ENCODE measurements at regions not wholly inside any gene's neighbourhood (a gene's known extent, or its start where the extent isn't known, plus 50 kb on each side); places are given as distances from the start of the nearest gene placed in this dataset.

DNA sequence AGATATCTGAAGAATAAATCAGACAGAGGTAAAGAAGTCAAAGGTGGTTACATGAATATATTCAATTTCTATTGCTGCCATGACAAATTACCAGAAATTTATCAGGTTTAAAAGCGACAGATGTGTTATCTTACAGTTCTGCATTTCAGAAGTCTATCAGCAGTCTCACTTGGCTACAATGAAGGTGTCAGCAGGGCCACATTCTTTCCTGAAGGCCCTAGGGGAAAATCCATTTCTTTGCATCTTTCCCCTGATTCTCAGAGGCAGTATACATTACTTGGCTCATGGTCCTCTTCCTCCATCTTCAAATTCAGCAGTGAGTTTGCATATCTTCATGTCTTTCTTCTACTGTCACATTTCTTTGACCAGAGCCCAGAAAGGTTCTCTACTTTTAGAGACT is 145.8 kb upstream of the GULP1 start:
- DNase-seq, result no peak

DNA sequence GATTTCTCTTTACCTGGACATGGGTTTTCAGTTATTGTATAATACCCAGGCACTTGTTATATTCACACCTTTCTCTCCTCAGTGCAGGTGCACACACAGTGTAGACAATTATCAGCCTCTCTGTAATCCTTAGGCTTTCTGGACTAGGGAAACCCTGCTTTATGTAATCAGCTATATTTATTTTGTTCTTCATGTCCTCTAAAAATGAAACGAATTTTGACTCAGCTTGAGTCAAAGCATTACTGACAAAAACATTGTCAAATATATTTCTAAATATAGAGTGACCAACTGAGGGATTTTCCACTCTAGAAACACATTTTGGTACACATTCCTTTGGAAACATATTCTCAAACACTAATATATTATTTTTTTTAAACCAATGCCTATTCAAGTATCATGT is 144.8 kb upstream of the GULP1 start:
- no peak for DNase-seq

DNA sequence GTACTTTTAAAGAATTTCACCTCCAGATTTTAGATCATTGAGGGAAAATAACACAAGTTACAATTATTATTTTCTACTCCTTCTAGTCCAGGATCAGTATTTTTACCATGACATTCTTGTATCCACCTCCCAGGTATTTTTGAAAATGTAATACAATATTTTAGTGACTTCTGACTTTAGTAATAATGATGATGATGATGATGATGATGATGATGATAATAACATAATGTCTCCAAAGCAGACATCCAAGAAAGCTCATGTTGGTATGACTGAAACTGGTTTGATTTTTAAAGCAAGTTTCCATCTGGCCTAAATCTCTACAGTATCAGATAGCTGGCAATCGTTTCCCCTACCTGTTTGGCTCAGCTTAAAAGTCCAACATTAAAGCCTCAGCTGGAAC is 140.0 kb upstream of the GULP1 start:
- DNase-seq, result no peak

DNA sequence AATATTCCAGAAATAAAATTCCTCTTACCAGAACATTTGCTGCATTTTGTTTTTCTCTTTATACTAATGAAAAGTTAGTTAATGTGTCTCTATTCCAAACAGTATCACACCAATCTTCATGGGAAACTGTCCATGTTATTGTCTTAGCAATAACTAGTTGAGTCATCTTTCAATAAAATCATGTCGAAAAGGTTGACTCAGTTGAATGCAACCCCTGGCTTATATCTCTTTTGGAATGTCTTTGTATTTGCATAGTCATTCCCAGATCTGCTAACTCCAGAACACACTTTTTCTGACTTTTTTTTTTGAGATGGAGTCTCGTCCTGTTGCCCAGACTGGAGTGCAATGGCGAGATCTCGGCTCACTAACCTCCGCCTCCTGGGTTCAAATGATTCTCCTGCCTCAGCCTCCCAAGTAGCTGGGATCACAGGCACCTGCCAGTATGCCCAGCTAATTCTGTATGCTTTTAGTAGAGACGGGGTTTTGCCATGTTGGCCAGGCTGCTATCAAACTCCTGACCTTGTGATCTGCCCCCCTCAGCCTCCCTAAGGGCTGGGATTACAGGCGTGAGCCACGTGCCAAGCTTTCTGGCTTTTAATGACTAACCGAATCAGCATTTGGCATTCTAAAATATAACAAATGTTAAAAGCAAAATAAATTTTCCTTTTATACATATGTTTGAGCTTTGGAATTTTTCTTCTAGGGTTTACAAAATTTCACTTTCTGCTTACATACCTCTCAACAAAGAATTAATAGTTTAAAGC is 133.2 kb upstream of the GULP1 start:
- no peak for DNase-seq

DNA sequence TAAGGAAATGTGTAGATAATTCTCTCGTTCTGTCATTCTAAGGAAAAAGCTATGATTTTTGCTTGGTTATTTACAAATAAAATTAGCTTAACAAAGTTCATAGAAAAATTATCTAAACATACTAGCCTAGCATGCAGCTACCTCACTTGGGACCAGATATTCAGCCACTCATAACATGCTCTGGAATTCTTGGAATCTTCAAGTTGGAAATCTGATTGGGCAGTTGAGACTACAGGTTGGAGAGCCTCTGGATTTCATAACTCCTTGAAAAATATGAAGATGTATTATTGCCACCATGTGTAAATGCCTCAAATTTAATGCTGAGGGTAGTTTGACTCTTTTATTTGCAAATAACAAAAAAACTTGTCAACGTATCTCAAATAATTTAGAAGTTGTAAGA is 132.2 kb upstream of the GULP1 start:
- DNase-seq, result no peak

DNA sequence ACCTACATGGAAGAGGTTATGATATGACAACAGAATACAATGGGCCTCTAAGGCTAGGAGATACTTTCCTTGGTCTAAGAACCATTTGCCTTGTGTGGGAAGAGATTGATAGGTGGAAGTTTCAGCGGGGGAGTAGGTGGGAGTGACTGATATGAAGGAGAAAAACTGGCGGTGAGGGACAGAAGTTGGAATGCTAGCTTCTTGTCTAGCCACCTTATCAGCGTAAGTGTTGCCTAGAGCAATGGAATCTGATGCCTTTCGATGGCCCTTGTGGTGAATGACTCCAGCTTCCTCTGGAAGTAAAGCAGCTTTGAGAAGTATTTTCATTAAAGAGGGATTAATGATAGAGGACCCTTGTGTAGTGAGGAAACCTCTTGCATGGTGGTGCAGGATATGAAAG is 121.3 kb upstream of the GULP1 start:
- no peak for DNase-seq

DNA sequence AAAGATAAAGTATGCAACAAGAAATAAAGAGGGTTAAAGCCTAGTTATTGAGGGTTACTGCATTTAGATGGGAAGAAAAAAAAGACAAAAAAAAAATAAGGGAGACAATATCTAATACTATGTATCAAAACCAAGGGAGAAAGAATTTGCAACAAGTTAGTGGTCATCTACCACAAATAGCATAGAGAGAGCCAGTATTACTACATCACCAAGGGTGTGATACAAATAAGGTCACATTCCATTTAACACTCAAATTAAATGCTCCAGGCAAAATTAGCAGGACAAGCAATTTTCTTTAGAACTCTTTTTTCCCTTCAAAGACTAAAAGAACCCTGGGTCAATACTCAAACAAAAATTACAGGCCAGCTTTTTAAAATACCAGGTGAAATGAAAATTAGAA is 115.1 kb upstream of the GULP1 start:
- no peak for DNase-seq

DNA sequence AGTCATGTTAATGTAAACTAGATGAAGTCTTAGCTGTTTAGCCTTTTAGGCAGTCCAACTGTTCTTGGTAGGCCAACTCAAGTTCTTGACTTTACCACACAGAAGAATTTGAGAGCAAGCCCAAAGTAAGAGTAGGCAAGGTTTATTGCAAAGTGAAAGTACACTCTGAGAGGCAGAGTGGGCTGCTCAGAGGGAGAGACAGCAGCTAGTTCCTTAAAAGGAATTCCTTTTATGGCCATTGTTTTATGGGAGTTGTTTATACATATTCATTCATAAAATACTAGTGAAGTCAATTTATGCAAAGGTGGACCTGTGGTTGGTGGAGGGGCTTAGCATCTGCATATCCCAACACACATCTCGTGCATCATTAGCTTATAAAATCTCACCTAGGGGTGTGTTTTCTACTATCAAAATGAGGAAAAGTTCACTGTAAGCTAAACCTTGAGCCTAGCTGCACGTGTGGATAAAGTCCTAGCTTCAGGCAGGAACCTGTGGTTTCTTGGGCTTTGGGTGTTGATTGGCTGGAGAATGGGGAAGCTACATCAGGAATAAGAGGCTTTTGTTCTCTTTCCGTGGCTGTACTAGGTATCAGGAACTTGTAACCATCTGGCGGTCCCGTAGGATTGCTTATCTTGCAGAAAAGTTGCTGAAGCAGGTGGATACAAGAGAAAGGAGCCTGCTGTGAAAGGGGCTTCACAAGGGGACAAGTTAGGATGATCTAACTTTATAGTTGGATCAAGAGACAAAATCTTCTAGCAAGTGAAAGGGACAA is 110.4 kb upstream of the GULP1 start:
- DNase-seq, result no peak

DNA sequence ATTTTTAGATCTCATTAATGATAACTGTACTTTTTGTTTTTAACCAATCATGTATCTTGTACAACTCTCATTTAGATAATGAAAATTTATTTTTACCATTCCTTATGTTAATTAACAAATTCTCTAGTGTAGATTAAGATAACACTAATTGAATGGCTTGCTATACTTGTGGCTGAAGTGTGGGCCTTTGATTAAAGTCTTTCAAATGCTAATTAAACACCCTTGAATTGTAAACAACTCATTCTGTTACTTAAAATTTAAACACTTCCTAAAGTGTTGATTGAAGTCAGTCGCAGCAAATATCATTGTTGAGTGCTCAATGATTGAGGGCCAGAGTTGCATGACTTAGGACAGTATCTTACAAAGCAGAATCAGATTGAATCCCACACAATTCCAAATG is 109.8 kb upstream of the GULP1 start:
- no peak for DNase-seq

DNA sequence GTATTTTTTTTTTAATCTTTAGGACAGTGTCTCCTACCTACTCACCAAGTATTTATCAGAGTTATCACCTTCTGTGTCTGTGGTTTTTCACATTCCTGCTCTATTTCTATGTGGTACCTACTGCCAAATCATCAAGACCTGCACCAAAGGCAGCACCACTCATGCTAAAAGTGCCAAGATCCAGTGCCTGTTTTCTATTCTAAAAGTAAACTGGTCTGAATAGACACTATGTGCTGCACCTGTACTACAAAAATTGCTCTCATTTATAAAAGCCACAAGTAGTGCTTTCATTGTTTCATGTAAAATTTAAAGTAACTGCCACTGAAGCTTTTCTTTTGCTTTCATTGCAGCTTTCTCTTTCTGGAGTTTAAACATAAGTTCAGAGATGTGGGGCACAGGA is 103.9 kb upstream of the GULP1 start:
- no peak for DNase-seq

DNA sequence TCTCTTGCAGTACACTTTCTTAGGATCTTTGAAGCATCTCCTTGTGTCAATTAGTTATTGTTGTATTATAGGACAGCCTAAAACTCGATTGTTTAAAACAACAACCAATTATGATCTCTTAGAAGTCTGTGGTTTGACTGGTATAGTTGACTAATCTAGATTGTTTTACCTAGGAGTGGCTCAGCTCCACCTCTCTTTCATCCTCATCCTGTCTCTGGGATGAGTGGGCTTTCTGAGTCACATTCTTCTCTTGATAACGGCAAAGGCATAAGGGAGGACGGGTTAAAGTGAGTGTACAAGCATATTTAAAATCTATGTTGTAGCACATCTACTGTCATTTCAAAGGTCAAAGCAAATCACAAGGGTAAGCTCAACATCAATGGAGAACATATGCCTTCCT is 102.3 kb upstream of the GULP1 start:
- DNase-seq, result no peak

DNA sequence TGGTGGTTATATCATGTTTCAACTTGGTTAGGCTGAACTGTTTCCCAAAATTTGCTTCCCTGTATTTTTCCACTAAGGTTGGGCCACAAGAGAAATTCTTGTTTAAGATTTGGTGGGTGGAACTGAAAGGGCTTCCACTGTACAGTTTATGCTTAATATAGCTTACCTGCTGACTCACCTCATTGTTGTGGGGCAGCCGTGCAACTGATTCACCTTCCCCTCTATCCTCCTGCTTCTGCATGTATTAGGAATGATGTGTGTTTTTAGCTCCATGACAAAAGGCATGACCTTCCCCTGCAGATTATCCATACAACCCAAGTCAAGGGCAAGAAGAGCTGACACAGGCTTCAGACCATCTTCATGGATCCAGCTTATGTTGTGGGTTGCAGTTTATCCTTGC is 98.4 kb upstream of the GULP1 start:
- DNase-seq, result no peak

DNA sequence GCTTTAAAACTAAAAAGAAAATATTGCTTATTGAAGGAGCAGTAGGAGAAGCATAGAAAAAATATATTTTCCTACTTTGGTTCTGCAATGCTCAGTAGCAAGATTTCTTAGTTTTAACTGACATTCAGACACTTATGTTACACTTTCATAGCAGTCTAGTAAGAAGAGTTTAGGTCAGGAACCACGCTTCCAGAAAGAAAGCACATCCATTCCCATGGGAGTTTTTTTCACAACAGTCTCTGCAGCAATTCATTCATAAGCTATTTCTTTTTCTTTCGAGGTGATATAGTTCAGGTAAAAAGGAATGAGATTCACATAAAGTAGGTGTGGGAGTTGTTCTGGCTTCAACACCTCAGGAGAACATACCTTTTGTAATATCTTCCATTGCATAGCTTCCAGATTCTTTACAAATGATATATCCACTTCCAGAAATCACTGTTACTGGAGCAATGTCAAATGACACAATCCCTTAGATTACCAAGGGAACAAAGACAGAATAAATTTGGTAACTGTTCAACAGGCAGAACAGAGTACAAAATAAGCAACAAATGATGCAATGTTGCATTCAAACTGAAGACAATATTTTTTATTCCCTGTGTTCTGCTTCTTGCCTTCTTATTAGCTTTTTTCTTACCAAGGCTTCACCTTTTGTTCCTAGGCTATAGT is 95.2 kb upstream of the GULP1 start:
- no peak for DNase-seq

DNA sequence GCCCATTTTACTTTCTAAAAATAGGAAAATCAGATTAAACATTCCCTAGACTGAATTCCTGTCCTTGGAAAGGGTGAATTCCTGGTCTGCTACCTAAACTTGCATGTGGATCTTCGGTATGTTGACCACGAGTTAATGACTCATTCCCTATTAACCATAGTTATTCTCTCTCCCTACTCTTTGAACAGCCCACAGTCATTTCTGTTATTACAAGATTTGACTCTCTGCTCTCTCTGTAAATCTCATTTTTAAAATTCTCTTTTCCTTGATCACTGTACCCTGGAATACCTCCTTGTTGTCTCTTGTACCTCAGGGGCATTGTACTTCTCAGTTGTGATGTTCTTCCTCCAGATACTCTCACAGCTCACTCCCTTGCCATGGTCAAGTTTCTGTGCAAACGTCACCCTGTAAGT is 92.0 kb upstream of the GULP1 start:
- no peak for DNase-seq

DNA sequence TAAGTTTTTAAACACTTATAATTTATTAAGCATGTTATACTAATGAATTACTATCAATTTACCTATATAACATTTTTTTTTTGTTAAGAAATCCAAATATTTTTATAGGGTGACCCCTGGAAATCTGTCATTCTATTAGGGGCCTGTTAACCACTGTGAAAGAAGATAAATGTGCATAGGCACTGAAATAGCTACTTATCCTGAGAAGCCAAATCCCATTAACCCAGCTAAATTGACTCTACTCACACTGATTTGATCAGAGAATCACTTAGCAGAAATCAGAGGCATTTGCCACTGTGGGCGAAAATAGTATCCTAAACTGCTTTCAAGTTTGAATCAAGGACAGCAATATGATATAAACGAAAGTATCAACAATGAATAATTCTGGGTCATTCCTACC is 90.0 kb upstream of the GULP1 start:
- no peak for DNase-seq

DNA sequence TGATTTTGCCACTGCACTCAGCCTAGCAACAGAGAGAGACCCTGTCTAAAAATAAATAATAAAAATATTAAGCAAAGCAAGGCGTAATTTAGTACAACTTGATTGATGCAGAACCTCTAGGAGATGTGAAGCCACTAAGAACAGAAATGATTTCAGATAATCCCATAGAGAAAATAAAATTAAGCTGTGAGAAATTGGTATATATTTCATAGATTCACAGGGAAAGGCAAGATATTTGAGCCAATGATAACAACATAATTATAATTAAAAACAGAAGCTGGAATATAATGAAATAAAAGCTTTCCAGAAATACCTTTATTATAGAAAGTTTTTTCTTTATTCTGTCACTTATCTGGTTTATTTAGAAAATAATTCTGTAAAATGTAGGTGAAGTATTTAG is 88.9 kb upstream of the GULP1 start:
- DNase-seq, result no peak

DNA sequence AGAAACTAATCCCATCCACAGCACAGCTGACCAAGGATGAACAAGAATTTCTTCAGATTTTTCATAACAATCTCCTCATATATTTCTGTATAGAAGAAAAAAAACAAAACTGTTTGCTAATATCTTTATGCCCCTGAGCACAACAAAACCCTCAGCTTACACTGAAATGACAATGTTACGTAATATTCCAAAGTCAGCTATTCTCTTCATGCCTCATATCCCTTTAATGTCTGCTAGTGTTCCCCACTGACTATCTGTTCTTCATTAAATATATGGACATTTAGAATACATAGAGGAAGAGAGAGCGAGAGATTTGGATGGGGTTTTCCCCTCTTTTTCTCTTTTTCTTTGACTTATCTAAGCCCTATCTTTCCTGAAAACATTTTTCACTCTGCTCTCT is 87.9 kb upstream of the GULP1 start:
- no peak for DNase-seq

DNA sequence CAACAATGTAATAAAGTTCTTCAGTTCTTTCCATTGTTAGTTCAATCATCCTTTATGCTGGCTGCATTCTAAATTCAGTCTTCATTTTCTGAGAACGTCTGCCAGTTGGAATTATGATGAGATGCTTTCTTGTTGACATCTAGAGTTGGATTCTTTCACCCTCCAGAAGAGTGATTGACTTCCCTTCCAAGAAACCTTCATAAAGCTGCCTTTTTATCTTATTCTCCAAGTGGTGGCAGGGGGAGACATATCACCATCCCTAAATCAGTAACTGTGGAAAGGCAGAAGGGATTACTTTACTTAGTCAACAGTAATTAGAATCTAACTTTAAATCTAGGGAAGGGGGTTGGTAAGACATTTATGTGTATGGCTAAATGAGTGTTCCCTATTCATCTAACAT is 86.8 kb upstream of the GULP1 start:
- DNase-seq, result no peak

DNA sequence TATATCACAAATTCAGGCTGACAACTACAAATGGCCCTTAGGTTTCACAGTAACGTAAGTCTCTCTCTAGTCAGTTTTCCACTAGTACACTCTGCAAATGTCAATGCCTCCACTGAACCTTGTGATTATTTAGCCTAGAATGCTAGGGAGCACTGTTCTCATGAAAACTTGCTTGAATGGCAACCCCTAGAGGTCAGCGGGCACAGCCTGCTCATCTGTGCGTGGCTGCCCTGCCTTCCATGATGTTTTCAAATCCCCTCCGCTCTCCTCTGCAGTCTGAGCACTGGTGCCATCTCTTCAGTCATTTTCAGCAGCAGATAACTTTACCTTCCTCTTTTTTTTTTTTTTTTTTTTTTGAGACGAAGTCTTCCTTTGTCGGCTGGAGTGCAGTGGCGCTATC is 84.1 kb upstream of the GULP1 start:
- no peak for DNase-seq

DNA sequence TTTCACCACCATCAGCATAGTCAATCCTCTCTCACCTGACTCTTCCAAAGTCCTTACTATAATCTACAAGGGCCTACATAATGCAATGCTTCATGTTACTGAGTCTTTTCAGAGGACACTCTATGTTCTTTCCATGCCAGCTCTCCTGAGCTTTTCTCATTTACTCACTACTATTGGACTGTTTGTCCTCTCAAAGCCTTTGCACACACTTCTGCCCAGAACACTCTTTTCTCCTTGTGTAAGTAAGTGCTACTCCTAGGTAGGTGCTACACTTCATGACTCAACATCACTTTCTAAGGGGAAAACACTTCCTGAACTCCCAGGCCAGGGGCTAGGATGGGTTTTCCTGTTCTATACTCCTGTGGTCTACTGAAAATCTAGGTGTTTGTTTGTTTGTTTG is 82.5 kb upstream of the GULP1 start:
- DNase-seq, result no peak

DNA sequence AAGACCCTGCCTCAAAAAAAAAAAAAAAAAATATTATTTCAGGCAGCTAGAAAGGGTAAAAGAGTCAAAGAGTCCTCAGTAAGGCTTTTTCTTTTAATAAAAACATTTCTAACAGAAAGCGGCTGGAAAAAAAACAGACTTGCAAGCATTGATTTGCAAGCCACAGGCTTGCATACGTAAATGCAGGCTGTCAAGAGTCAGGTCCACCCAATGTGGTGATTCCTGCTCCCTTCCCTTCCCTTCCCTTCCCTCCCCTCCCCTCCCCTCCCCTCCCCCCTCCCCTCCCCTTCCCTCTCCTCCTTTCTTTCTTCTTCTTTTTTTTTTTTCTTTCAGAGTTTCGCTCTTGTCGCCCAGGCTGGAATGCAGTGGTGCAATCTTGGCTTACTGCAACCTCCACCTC is 74.4 kb upstream of the GULP1 start:
- no peak for DNase-seq

DNA sequence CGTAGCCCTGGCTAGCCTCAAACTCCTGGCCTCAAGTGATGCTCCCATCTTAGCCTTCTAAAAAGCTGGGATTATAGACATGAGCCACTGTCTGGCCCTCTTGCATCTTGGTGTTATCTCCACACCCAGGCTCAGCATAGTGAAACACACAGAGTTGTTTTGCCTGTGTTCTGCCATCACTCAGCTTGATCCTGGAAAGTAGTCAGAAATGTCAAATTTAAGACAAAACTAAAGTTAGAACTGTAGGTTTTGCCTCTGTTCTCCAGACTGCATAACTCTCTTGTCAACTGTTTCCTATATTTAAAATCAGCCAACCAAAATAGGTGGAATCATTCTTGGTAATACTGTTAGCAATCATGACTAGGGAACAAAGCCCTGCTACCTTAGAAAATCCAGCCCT is 72.1 kb upstream of the GULP1 start:
- no peak for DNase-seq

DNA sequence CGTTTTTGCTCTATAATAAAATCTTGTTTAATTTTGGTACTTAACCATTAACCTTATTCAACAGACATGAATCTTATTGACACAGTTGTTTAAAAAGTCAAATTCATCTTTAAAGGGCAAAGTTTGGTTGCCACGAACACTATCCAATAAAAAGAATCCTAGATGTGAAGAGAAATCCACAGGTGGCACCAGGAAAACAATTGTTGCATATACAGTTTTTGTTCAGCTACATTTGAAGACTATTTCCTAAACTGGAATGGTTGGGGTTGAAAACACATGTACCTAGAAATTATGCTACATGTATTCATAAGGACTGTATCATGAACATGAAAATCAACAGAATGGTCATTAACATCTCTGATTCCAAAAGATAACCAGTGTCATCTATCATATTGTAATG is 71.1 kb upstream of the GULP1 start:
- no peak for DNase-seq

DNA sequence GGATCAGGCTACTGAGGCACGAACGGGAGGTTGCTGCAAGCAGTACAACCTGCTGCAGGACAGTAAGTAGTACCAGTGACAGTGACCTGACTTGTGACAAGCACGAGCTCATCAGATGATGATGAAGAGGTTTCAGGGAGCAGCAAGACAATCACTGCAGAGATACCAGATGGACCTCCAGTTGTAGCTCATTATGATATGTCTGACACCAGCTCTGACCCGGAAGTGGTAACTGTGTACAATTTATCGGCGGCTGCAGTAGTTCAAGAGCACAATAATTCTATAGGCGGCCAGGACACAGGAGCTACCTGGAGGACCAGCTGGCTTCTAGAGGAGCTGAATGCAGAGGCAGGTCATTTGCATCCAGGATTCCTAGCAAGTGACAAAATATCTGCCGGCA is 64.0 kb upstream of the GULP1 start:
- no peak for DNase-seq
